ENCODE measurements at regions not wholly inside any gene's neighbourhood (a gene's known extent, or its start where the extent isn't known, plus 50 kb on each side); places are given as distances from the start of the nearest gene placed in this dataset.

DNA sequence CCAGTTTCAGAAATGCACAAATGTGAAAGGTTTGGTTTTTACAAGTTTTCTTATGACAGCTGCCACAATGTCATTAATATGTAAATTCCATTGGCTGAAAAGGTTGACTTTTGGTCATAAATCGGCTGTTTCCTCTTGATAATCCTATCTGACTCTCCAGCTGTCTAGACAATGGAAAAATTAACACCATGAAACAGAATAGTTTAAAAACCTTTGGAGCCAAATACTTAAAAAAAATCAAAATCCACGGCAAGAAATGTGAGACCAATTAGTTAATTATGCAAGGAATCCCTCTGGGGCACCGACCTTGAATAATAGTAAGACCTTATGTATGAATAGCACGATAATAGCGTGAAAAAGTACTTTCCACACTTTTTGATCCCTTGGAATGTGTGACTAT, 138.0 kb downstream of the ZNF664 start:
- no peaks in the 10 kb centered on the region for H3K36me3 ChIP-seq (replicated peaks in 1 of 2; ENCODE audit: control insufficient read depth in 1 of 2, insufficient read depth in 2 of 2, low read length in 2 of 2)
- no peak overlapping the region for H2AFZ ChIP-seq (ENCODE audit: low read length)
- no peaks in the 10 kb centered on the region for H3K79me2 ChIP-seq (ENCODE audit: insufficient read depth, low read length)
- peaks cover 0 to 18% of the 10 kb centered on the region in 2 experiments; a peak in 2 of 5 replicates for H3K27me3 ChIP-seq (ENCODE audit: control insufficient read depth in 1 of 2, insufficient read depth in 2 of 2, low read length in 2 of 2)
- CTCF ChIA-PET (ENCODE audit: low intra/inter-chr PET ratio, low total read pairs), result no interaction called here
- POLR2A ChIA-PET, result no interaction called here
- no peaks in the 10 kb centered on the region for H4K20me1 ChIP-seq (ENCODE audit: insufficient read depth, low read length)
- TF ChIP-seq, protein P1, sequence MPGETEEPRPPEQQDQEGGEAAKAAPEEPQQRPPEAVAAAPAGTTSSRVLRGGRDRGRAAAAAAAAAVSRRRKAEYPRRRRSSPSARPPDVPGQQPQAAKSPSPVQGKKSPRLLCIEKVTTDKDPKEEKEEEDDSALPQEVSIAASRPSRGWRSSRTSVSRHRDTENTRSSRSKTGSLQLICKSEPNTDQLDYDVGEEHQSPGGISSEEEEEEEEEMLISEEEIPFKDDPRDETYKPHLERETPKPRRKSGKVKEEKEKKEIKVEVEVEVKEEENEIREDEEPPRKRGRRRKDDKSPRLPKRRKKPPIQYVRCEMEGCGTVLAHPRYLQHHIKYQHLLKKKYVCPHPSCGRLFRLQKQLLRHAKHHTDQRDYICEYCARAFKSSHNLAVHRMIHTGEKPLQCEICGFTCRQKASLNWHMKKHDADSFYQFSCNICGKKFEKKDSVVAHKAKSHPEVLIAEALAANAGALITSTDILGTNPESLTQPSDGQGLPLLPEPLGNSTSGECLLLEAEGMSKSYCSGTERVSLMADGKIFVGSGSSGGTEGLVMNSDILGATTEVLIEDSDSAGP (CRISPR knock-in tag; IDR thresholded peaks at IDR 0.05; ENCODE audit: borderline replicate concordance), result no peak
- TF ChIP-seq MTF1 (CRISPR knock-in tag; IDR thresholded peaks at IDR 0.05) (no peak), NR2F2 (IDR thresholded peaks at IDR 0.05; ENCODE audit: borderline replicate concordance, low read depth) (no peak), ZNF10 (CRISPR knock-in tag; IDR thresholded peaks at IDR 0.05; ENCODE audit: borderline replicate concordance, low read depth) (no peak), ARNT (IDR thresholded peaks at IDR 0.05) (no peak)
- TF ChIP-seq, protein P2, sequence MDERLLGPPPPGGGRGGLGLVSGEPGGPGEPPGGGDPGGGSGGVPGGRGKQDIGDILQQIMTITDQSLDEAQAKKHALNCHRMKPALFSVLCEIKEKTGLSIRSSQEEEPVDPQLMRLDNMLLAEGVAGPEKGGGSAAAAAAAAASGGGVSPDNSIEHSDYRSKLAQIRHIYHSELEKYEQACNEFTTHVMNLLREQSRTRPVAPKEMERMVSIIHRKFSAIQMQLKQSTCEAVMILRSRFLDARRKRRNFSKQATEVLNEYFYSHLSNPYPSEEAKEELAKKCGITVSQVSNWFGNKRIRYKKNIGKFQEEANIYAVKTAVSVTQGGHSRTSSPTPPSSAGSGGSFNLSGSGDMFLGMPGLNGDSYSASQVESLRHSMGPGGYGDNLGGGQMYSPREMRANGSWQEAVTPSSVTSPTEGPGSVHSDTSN (CRISPR knock-in tag; IDR thresholded peaks at IDR 0.05), result no peak
- TF ChIP-seq, protein P3, sequence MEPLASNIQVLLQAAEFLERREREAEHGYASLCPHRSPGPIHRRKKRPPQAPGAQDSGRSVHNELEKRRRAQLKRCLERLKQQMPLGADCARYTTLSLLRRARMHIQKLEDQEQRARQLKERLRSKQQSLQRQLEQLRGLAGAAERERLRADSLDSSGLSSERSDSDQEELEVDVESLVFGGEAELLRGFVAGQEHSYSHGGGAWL (CRISPR knock-in tag; IDR thresholded peaks at IDR 0.05), result no peak
- H3K27ac ChIP-seq (ENCODE audit: extremely low read length, insufficient read depth, low read length), result no peak overlapping the region
- WGBS (ENCODE audit: low lambda C conversion rate), result 26% methylated on average over 5 of the region's 5 CpGs
- DNase-seq (ENCODE audit: low spot score) (no peak), ATAC-seq (no peak), FAIRE-seq (no peak)
- in situ Hi-C loops (cut with HindIII; ENCODE audit: extremely low pct_ligation_motif_present, low pct_unique_long_range_greater_than_20kb) (no loop called here), intact Hi-C loops (cut with micrococcal nuclease; ENCODE audit: unreplicated experiment) (no loop called here)
- no peak overlapping the region for H3K4me2 ChIP-seq (ENCODE audit: low read depth, low read length)
- H3K9ac ChIP-seq (ENCODE audit: insufficient read depth, low read depth, low read length), result no peak overlapping the region
- BruUV-seq (replicated peaks), result no TSS peak
- no peak overlapping the region for H3K4me3 ChIP-seq (replicated peaks in 1 of 3; ENCODE audit: insufficient read depth in 1 of 3, low read depth in 2 of 3, low read length in 3 of 3)
- H3K4me1 ChIP-seq (ENCODE audit: insufficient read depth, low read length), result no peaks in the 10 kb centered on the region
- no peaks in the 10 kb centered on the region for H3K9me3 ChIP-seq (ENCODE audit: low read length)
